ENCODE measurements at regions not wholly inside any gene's neighbourhood (a gene's known extent, or its start where the extent isn't known, plus 50 kb on each side); places are given as distances from the start of the nearest gene placed in this dataset.

DNA sequence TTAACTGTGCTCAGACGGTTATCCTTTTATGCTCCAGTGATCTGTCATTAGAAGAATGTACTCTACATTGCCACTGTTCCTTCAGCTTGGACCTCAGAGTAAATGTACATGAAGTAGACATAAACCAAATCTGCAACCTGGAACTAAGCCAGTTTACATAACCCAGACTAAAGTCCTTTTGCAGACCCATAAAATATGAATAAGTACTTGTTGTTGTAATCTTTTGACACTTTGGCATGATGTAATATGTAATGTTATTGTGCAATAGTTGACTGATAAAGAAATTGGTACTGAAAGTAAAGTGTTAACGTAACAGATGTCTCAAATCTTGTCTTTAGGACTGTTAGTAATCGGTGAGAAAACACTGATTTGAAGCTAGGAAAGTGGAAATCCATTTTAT, 115.8 kb upstream of the SORCS1 start:
- Histone ChIP-seq H2AFZ (ENCODE audit: low read length) (no peak overlapping the region), H3K4me3 (ENCODE audit: low read depth, low read length, poor library complexity, severe bottlenecking) (no peak overlapping the region), H3K79me2 (ENCODE audit: insufficient read depth, low read length) (no peaks in the 10 kb centered on the region), H3K4me2 (ENCODE audit: low read length) (no peak overlapping the region), H3K36me3 (ENCODE audit: insufficient read depth, low read length) (no peaks in the 10 kb centered on the region), H3K9ac (ENCODE audit: low read length) (no peak overlapping the region), H3K27ac (ENCODE audit: low read depth, low read length, poor library complexity, severe bottlenecking) (no peak overlapping the region), H3K27me3 (ENCODE audit: insufficient read depth, low read length) (no peaks in the 10 kb centered on the region), H3F3A (ENCODE audit: insufficient read depth, low read length) (no peaks in the 10 kb centered on the region), H4K20me1 (ENCODE audit: insufficient read depth, low read length) (no peaks in the 10 kb centered on the region), H3K9me3 (ENCODE audit: low read length) (no peaks in the 10 kb centered on the region), H3K4me1 (ENCODE audit: insufficient read depth, low read length, severe bottlenecking) (no peaks in the 10 kb centered on the region), H3K9me2 (ENCODE audit: low read depth, low read length) (no peaks in the 10 kb centered on the region)
- TF ChIP-seq EZH2 (IDR thresholded peaks at IDR 0.05; ENCODE audit: borderline replicate concordance, low read length) = no peak

GRCh38 chr10:107277591-107277990, 113.1 kb upstream of the SORCS1 start:
- H4K20me1 ChIP-seq (ENCODE audit: insufficient read depth, low read length) = no peaks in the 10 kb centered on the region
- no peaks in the 10 kb centered on the region for H3F3A ChIP-seq (ENCODE audit: insufficient read depth, low read length)
- no peaks in the 10 kb centered on the region for H3K9me2 ChIP-seq (ENCODE audit: low read depth, low read length)
- H3K36me3 ChIP-seq (ENCODE audit: insufficient read depth, low read length) = no peaks in the 10 kb centered on the region
- TF ChIP-seq, protein P1, sequence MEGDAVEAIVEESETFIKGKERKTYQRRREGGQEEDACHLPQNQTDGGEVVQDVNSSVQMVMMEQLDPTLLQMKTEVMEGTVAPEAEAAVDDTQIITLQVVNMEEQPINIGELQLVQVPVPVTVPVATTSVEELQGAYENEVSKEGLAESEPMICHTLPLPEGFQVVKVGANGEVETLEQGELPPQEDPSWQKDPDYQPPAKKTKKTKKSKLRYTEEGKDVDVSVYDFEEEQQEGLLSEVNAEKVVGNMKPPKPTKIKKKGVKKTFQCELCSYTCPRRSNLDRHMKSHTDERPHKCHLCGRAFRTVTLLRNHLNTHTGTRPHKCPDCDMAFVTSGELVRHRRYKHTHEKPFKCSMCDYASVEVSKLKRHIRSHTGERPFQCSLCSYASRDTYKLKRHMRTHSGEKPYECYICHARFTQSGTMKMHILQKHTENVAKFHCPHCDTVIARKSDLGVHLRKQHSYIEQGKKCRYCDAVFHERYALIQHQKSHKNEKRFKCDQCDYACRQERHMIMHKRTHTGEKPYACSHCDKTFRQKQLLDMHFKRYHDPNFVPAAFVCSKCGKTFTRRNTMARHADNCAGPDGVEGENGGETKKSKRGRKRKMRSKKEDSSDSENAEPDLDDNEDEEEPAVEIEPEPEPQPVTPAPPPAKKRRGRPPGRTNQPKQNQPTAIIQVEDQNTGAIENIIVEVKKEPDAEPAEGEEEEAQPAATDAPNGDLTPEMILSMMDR (IDR thresholded peaks at IDR 0.05; ENCODE audit: low read length) = no peak
- no peak for TF ChIP-seq EZH2 (IDR thresholded peaks at IDR 0.05; ENCODE audit: borderline replicate concordance, low read length)
- no peaks in the 10 kb centered on the region for H3K9me3 ChIP-seq (ENCODE audit: low read length)
- no peaks in the 10 kb centered on the region for H3K4me1 ChIP-seq (ENCODE audit: insufficient read depth, low read length, severe bottlenecking)
- no peak overlapping the region for H3K4me2 ChIP-seq (ENCODE audit: low read length)
- no peak overlapping the region for H3K4me3 ChIP-seq (ENCODE audit: low read depth, low read length, poor library complexity, severe bottlenecking)
- H3K79me2 ChIP-seq (ENCODE audit: insufficient read depth, low read length) = no peaks in the 10 kb centered on the region
- H3K27me3 ChIP-seq (ENCODE audit: insufficient read depth, low read length) = no peaks in the 10 kb centered on the region
- H3K27ac ChIP-seq (ENCODE audit: low read depth, low read length, poor library complexity, severe bottlenecking) = no peak overlapping the region
- no peak overlapping the region for H3K9ac ChIP-seq (ENCODE audit: low read length)
- H2AFZ ChIP-seq (ENCODE audit: low read length) = no peak overlapping the region

DNA sequence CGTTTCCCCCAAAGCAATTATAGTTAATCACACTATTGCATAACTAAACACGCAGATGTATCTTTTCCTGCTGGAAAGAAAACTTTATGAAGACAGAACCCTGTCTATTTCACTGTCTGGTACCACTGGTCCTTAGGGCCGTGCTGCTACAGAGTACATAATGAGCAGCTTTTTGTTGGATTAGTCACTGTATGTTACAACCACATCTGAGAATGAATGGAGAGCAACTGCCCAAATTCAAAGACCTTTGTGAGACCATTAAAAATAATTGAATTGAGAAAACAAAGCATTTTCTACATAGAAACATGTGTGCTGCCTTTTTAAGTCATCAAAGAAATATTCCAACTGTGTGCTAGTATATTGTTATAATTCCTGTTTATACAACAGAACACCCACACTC, 111.3 kb upstream of the SORCS1 start:
- Histone ChIP-seq H2AFZ (ENCODE audit: low read length) (no peak overlapping the region), H3K9ac (ENCODE audit: low read length) (no peak overlapping the region), H3F3A (ENCODE audit: insufficient read depth, low read length) (no peaks in the 10 kb centered on the region), H3K4me1 (ENCODE audit: insufficient read depth, low read length, severe bottlenecking) (no peaks in the 10 kb centered on the region), H3K27ac (ENCODE audit: low read depth, low read length, poor library complexity, severe bottlenecking) (no peak overlapping the region), H3K4me2 (ENCODE audit: low read length) (no peak overlapping the region), H3K27me3 (ENCODE audit: insufficient read depth, low read length) (no peaks in the 10 kb centered on the region), H3K79me2 (ENCODE audit: insufficient read depth, low read length) (no peaks in the 10 kb centered on the region), H4K20me1 (ENCODE audit: insufficient read depth, low read length) (no peaks in the 10 kb centered on the region), H3K9me2 (ENCODE audit: low read depth, low read length) (no peaks in the 10 kb centered on the region), H3K9me3 (ENCODE audit: low read length) (no peaks in the 10 kb centered on the region), H3K4me3 (ENCODE audit: low read depth, low read length, poor library complexity, severe bottlenecking) (no peak overlapping the region), H3K36me3 (ENCODE audit: insufficient read depth, low read length) (no peaks in the 10 kb centered on the region)
- TF ChIP-seq, protein P1 (IDR thresholded peaks at IDR 0.05; ENCODE audit: low read length) = no peak
- no peak for TF ChIP-seq EZH2 (IDR thresholded peaks at IDR 0.05; ENCODE audit: borderline replicate concordance, low read length)

GRCh38 chr10:107269626-107270025, 105.1 kb upstream of the SORCS1 start:
- H3K36me3 ChIP-seq (ENCODE audit: insufficient read depth, low read length) = no peaks in the 10 kb centered on the region
- no peaks in the 10 kb centered on the region for H3K4me1 ChIP-seq (ENCODE audit: insufficient read depth, low read length, severe bottlenecking)
- TF ChIP-seq EZH2 (IDR thresholded peaks at IDR 0.05; ENCODE audit: borderline replicate concordance, low read length) = no peak
- TF ChIP-seq, protein P1 (IDR thresholded peaks at IDR 0.05; ENCODE audit: low read length) = no peak
- H3K27ac ChIP-seq (ENCODE audit: low read depth, low read length, poor library complexity, severe bottlenecking) = no peak overlapping the region
- no peaks in the 10 kb centered on the region for H3K27me3 ChIP-seq (ENCODE audit: insufficient read depth, low read length)
- no peaks in the 10 kb centered on the region for H3K79me2 ChIP-seq (ENCODE audit: insufficient read depth, low read length)
- no peaks in the 10 kb centered on the region for H3K9me2 ChIP-seq (ENCODE audit: low read depth, low read length)
- no peaks in the 10 kb centered on the region for H3F3A ChIP-seq (ENCODE audit: insufficient read depth, low read length)
- H3K4me2 ChIP-seq (ENCODE audit: low read length) = no peak overlapping the region
- H2AFZ ChIP-seq (ENCODE audit: low read length) = no peak overlapping the region
- no peaks in the 10 kb centered on the region for H3K9me3 ChIP-seq (ENCODE audit: low read length)
- H3K4me3 ChIP-seq (ENCODE audit: low read depth, low read length, poor library complexity, severe bottlenecking) = no peak overlapping the region
- H4K20me1 ChIP-seq (ENCODE audit: insufficient read depth, low read length) = no peaks in the 10 kb centered on the region
- H3K9ac ChIP-seq (ENCODE audit: low read length) = no peak overlapping the region

All from OCI-LY1 (cell line).